Stomach (tissue), 8 donors: ENCODE measurements at regions not wholly inside any gene's neighbourhood (a gene's known extent, or its start where the extent isn't known, plus 50 kb on each side); places are given as distances from the start of the nearest gene placed in this dataset.

Experiments used
- DNase-seq, 2 donors: peaks; one replicate each; pipeline versions ENCODE4 v3.0.0 to v3.0.0-alpha.2; 2013 to 2019
- H3K27ac ChIP-seq, 5 donors: fragments of 200-600 bp in 4 of 5; sonication (generic) in 4 of 5; one replicate each; pipeline ENCODE4 v1.5.1; 2013 to 2019; ENCODE audit warnings: mild to moderate bottlenecking in 1 of 5, moderate library complexity in 1 of 5
- H3K27me3 ChIP-seq, 3 donors: fragments of 200-600 bp; sonication (generic); one replicate each; pipeline ENCODE4 v1.5.1; 2017 to 2019; ENCODE audit warnings: mixed run types in 1 of 3
- H3K36me3 ChIP-seq, 4 donors: fragments of 200-600 bp; sonication (generic); 1 replicate in 3 of 4; 2 replicates in 1 of 4; pipeline ENCODE4 v1.5.1; 2016 to 2019
- H3K4me1 ChIP-seq, 4 donors: fragments of 200-600 bp; sonication (generic); one replicate each; pipeline ENCODE4 v1.5.1; 2016 to 2019
- H3K4me3 ChIP-seq, 4 donors: fragments of 200-600 bp; sonication (generic) in 3 of 4; one replicate each; pipeline ENCODE4 v1.5.1; 2016 to 2019; ENCODE audit warnings: mild to moderate bottlenecking in 1 of 4
- H3K9me3 ChIP-seq, 4 donors: fragments of 200-600 bp; sonication (generic); one replicate each; pipeline ENCODE4 v1.5.1; 2016 to 2019
- CTCF ChIP-seq, 7 experiments: fragments of 450-650 bp in 4 of 7; fragments of 200-600 bp in 3 of 7; sonication (generic) in 3 of 7; IDR thresholded peaks; one replicate each; pipeline ENCODE4 v1.5.1; 2016 to 2019; ENCODE audit warnings: antibody characterized with exemption in 7 of 7, control low read depth in 2 of 7, mild to moderate bottlenecking in 1 of 7
- EP300 ChIP-seq: sonication (generic); formaldehyde crosslinking; IDR thresholded peaks from one replicate; pipeline ENCODE4 v1.6.1; 2017; ENCODE audit warnings: antibody characterized with exemption
- POLR2A ChIP-seq, 4 donors: fragments of 450-650 bp; IDR thresholded peaks; one replicate each; pipeline ENCODE4 v1.6.1; 2016; ENCODE audit warnings: antibody characterized with exemption in 4 of 4, control low read depth in 2 of 4, mild to moderate bottlenecking in 1 of 4, moderate library complexity in 1 of 4
- POLR2AphosphoS5 ChIP-seq, 3 donors: sonication (generic); formaldehyde crosslinking; IDR thresholded peaks; one replicate each; pipeline ENCODE4 v1.6.1; 2016; ENCODE audit warnings: antibody characterized with exemption in 3 of 3
- WGBS, 5 donors: extraction: QIAGEN DNeasy Blood & Tissue Kit in 3 of 5; methylation state at CpG; one replicate each; pipeline versions ENCODE4 v1.1.5 to v1.1.7; 2013 to 2018; 5-methylcytosine and 5-hydroxymethylcytosine counted together
- intact Hi-C: fragments of 100-400 bp; cut with DNase I; formaldehyde crosslinking; loops from one replicate; pipeline ENCODE4 v1.15.1; 2023; ENCODE audit warnings: low total_unique reads
- donor health status: healthy with polysubstance abuse.
- donor health status: Bipolar disorder and iron deficiency.
- donor health status: healthy.

GRCh38 chr3:113157408-113158030, 53.8 kb upstream of the BOC start:
- Histone ChIP-seq H3K36me3 (no peaks in the 10 kb centered on the region), H3K9me3 (no peaks in the 10 kb centered on the region), H3K4me1 (peaks cover 0 to 20% (median 7%) of the 10 kb centered on the region in 4 donors), H3K27me3 (no peaks in the 10 kb centered on the region), H3K27ac (peak overlapping the region in 3 of 5 donors; percentile 27 to 49 (median 39)), H3K4me3 (no peak overlapping the region)
- WGBS, 5 donors = 64 to 79% (median 75%) methylated on average over 3 of the region's 3 CpGs
- TF ChIP-seq CTCF (IDR thresholded peaks at IDR 0.05) = no peak
- no peak for TF ChIP-seq EP300
- DNase-seq = peak in 1 of 2 donors; percentile 68
- intact Hi-C loops = no loop called here

GRCh38 chr3:113158171-113158570, 53.2 kb upstream of the BOC start:
- Histone ChIP-seq H3K27ac (peak overlapping the region in 3 of 5 donors; percentile 27 to 49 (median 39)), H3K36me3 (no peaks in the 10 kb centered on the region), H3K4me1 (peaks cover 0 to 17% (median 7%) of the 10 kb centered on the region in 4 donors), H3K27me3 (no peaks in the 10 kb centered on the region), H3K9me3 (no peaks in the 10 kb centered on the region), H3K4me3 (no peak overlapping the region)
- TF ChIP-seq POLR2A (IDR thresholded peaks at IDR 0.05) = no peak
- TF ChIP-seq POLR2AphosphoS5 (IDR thresholded peaks at IDR 0.05) = no peak
- TF ChIP-seq CTCF (IDR thresholded peaks at IDR 0.05) = no peak
- no peak for TF ChIP-seq EP300
- 82 to 93% (median 88%) methylated on average over 4 of the region's 4 CpGs for WGBS, 5 donors
- DNase-seq = no peak
- intact Hi-C loops = no loop called here
